GM21390 (cell line): ENCODE measurements at regions not wholly inside any gene's neighbourhood (a gene's known extent, or its start where the extent isn't known, plus 50 kb on each side); places are given as distances from the start of the nearest gene placed in this dataset.
"Not testable (repeated sequence)": the region's sequence is repeated elsewhere in the genome, so short reads cannot be mapped to it uniquely, and the experiment has no call there.

Experiments used
- ATAC-seq: cut with Tn5 transposase; IDR thresholded peaks from one replicate; pipeline ENCODE4 v1.9.1; 2021; ENCODE audit not compliant: unreplicated experiment

DNA sequence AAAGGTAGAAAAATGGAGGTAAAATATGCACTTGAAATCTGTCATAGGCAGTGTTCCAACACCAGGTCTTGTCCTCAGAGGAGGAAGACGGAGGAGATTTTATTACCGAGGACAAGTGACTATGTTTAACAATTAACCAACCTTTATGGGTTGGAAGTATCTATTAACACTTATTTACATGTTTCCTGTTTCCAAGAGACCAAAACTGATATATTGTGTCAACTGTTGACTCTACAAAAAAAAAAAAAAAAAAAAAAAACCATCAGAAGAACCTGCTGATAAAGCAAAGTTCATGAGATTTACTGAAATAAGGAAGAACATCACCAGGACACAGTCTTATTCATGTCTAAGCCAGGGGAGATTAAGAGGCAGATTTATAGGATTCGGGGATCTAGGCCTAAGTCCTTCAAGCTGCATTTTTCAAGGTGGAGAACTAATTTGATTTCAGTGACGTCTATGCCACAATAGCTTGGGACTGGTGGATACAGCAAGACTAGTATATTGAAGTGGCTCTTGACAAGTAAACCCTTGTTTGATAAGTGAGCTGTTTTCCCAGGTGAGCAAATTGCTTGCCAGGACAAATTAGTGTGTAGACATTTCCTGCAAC lies 126.6 kb upstream of the NAA20 start:
- no peak for ATAC-seq

DNA sequence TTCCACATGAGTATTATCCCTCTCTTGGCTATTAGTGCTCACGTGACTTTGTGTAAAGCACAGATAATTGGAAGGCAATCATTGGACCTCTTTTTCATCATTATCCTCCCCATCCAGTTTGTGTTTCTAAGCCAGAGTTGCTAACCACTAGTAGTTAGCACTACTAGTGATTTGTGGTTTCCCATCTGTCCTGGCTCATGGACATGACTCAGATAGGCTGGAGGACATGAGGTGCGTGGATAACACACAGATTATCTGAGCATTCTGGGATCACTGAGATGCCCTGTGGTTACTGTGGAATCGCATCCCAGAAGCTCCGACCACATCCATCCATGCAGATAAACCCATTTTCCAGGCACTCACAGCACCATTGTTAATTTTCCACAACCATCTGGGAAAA lies 123.8 kb upstream of the NAA20 start:
- ATAC-seq, result no peak

GRCh38 chr20:19895761-19896160 lies 121.4 kb upstream of the NAA20 start:
- no peak for ATAC-seq

- no peak for ATAC-seq
Measured at GRCh38 chr20:19897891-19898290, 119.3 kb upstream of the NAA20 start.

- no peak for ATAC-seq
Measured at GRCh38 chr20:19901226-19901625, 115.9 kb upstream of the NAA20 start.

DNA sequence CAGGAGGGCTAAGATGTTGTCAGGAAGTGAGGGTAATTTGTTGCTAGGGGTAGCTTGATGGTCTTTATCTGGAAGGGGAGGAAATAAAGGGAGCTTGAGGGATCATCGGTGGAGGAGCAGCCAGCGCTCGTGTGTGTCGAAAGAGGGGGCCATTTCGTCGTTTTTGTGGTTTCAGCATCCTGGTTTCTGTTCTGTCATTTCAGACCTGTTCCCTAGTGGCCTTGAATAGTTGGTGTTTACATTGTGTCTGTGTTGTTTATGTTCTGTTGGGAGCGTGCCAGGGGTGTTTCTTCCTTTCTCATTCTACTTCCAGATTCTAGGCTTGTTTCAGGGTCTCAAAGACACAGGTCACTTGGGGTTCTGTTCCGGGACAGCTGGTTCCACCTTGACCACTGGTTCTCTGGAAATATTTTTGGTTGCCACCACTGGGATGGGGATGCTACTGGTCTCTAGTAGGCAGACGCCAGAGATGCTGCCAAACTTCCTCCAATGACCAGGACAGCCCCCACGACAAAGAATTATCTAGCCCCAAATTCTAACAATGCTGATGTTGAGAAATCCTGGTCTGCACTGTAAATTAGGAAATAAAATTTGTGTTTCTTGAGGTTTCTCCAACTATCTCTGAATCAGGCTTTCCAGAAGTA lies 113.9 kb upstream of the NAA20 start:
- peak; percentile 65 for ATAC-seq

DNA sequence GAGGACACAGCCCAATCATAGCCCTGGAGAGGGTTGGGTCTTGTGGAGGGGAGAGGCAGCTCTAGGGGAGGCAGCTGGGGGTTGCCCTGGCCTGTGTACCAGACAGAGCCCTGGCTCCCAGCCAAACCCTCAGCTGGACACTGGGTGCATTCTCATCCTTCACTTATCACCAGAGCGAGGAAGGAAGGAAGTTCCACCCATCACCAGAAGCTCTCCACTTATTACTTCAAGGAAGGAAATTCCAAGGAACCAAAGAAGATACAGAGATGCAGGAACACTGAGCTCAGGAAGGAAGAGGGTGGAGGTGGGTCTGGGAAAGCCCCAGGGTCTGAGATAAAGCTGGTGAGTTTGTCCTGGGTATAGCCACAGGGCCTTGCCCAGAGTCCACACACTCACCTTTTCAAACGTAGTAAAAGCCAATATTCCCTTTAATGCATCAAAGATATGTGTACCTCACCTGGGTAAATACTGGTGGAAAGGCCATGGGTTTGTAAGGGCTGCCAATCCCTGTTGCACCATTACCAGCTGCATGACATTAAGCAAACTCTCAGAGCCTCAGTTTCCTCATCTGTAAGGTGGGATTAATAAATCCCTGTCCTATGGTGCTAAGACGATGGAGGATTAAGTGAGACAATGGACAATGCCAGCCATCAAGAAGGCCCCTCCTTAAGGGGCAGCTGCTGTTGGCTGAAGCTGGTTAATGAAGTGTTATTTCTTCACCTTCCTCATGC lies 109.7 kb upstream of the NAA20 start:
- ATAC-seq, result no peak

DNA sequence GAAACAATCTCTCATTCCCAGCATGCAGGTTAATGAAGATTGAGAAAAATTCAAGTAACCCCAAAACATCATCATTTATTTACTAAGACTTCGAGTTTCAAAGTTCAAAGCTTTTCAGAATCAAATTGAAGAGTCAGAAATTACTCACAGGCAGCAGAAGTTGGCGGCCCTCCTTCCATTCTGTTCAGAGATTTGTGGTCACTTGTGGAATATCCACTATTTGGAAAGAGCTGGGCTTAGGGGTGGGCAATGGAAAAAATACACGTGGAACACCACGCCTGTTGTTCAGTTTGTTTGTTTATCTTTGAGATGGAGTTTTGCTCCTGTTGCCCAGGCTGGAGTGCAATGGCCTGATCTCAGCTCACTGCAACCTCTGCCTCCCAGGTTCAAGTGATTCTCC lies 108.6 kb upstream of the NAA20 start:
- no peak for ATAC-seq

DNA sequence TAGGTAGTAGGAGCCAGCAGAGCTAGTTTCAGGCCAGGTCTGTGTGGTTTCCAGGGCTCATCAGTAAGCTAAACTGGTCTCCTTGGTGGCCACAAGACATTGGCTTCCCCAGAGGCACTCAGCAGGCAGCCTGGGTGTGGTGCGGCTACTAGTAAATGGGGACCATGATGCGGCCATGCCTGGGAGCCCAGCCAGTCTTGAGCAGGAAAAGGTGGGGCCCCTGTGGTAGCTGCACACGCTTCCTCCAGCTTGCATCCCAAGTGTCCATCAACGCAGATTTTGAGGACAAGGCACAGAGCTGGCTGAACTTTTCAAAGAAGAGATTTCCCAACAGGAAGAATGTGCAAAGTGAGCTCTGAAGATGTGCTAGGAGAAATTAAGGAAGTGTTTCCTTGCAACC lies 107.4 kb upstream of the NAA20 start:
- no peak for ATAC-seq

DNA sequence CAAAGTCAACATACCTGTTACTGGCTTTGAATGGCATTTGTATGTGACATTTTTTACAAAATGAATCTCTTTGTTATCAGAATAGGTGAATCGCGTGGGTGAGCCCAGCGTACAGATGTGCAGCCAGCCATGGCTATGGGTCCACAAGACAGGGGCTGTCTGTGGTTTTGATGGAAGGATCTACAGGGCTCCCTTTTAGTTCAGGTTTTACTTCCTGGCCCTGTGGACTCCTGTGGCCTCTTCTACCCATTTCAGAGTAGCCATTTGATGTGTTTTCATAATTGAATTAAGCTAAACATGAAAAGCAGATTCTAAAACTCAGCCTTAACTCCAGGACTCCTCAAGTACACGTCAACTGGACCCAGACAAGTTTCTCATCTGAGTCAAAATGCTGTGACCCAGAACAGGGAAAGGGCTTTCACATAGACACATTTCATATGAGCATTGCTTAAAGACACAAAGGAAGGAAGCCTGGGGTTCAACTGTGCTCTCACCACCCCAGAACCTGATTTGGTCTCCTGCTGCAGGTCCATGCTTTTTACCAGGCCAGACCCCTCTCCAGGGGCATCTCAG lies 105.3 kb upstream of the NAA20 start:
- no peak for ATAC-seq

- no peak for ATAC-seq
Measured at GRCh38 chr20:19913349-19913748, 103.8 kb upstream of the NAA20 start.

DNA sequence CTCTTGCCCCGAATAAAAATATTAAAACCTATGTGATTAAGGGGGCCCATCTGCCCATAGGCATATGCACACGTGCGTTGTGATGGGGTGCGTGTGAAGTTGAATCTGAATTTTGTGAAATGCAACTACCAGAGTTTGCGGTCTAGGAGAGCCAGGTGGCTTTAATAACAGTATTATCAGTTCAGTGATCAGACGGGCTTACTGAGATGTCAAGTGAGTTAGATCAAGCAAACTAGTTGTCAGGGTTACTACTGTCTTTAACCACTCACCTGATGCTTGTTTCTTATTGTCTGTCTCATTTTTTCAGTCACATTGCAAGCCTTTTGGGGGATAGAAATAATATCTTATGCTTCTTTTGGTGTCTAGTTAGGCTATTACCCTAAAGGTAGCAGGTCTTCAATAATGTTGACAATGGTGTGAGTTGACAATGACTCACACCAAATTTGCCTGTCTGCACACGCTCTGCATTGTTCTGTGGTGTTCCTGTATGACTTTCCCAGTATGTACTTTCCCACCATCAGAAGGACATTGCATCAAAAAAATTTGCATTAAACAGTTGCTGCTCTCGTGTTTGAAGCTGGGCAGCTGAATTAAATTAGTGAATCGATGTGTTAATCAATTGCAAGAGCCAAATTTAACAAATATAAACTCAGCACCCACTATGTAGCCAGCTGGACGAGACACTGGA lies 103.1 kb upstream of the NAA20 start:
- no peak for ATAC-seq

DNA sequence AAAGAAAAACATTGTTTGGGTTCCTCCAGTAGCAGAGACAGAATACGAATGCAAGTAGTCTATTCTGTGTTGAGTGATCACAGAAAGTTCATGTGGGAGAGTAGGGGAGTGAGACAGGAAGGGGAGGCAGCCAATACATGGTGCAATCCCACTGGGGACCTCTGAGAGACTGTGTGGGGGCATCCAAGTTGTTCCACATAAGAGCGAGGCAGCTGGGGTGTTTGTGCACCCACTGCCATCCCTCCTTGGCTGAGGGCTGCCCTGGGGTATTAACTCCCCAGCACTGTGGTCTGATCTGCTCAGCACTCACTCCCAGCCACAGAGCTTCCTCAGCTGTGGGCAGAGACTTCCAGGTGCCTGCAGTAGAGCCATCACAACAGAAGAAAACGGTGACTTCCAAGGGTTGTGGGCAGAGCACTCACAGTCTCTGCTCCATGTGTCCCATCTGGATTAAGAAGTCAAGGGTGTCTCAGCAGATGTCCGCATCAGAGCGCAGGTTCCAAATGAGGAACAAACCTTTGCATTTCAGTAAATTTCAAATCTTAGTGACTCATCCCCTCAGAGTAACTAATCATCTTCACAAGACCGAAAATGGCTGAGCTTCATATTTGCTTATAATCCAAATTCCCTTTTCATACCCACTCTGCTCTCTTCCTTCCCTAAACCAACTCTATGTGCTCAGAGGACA lies 101.9 kb upstream of the NAA20 start:
- ATAC-seq, result no peak

- no peak for ATAC-seq
Measured at GRCh38 chr20:19916531-19917485, 100.4 kb upstream of the NAA20 start.

DNA sequence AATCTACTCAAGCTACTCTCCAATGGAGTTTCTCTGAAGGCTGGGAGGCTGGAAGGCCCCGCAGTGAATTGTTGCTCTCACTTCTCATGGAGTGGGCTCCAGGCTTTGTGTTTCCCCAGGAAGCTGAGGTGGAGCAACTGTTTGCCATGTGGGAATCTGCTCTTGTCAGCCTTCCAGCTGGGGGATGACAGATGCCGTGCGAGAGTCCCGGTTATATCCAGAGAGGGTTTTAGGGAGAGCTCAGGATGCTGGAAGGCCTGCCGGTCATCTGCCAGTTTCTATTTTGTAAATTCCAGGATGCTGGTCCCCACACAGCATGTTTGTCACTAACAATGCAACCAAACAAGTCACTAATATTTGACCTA lies 98.2 kb upstream of the NAA20 start:
- no peak for ATAC-seq

DNA sequence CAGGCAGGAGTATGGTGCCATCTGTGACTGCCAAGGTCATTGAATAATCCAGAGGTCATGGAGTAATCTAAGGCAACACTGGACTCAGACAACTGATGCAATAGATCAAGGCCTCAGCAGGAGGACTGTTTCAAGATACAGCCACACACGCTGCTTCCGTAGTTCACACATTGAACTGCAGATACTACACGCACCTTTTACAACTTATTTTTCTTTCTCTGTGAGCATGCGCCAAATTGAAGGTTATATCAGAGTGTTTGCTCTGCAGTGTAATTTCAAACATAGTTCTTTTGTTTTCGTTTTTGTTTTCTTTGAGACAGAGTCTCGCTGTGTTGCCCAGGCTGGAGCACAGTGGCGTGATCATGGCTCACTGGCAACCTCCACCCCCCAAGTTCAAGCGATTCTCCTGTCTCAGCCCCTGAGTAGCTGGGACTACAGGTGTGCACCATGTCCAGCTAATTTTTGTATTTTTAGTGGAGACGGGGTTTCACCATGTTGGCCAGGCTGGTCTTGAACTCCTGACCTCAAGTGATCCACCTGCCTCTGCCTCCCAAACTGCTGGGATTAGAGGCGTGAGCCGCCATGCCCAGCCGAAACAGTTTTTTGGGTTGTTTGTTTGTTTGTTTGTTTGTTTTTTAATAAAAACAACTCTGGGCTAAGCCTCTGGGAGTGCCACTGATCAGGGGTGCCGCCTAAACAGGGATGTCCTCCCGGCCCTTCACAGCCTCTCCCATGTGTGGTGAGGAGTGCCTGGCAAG lies 96.6 kb upstream of the NAA20 start:
- ATAC-seq, result no peak

GRCh38 chr20:19921284-19921793 lies 95.8 kb upstream of the NAA20 start:
- ATAC-seq, result no peak

DNA sequence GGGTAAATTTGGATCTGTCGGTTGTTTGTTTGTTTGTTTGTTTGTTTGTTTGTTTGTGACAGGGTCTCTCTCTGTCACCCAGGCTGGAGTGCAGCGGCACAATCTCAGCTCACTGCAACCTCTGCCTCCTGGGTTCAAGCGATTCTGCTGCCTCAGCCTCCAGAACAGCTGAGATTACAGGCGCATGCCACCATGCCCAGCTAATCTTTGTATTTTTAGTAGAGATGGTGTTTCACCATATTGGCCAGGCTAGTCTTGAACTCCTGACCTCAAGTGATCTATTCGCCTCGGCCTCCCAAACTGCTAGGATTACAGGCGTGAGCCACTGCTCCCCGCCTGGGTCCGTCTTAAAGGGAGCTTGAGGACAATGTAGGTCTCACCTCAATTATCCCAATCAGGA lies 95.3 kb upstream of the NAA20 start:
- ATAC-seq, result not testable (repeated sequence)

DNA sequence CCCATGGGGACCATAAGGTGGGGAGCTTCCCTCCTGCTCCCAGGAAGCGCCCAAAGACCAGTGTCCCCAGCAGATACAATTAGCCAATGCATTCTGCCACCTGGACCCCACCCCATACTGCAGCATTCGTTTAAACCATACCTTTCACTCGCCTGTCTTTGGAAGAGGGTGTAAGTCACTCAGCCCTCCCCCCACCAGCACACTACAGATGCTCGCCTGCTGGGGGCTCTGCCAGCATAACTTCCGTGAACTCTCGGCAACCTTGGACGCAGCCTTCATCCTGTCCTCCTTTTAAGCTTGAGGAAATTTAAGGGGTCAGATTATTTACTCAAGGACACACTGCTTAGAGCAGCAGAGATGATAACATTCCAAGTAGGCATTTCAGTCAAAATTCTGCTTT lies 94.4 kb upstream of the NAA20 start:
- no peak for ATAC-seq
